Tibial artery (tissue), 4 donors: ENCODE measurements at regions not wholly inside any gene's neighbourhood (a gene's known extent, or its start where the extent isn't known, plus 50 kb on each side); places are given as distances from the start of the nearest gene placed in this dataset.

Experiments used
- DNase-seq, 2 donors: peaks; one replicate each; pipeline ENCODE4 v3.0.0-alpha.2; 2019
- H3K27ac ChIP-seq, 2 donors: fragments of 200-600 bp; sonication (generic) in 1 of 2; 1 replicate in 1 of 2; 2 replicates in 1 of 2; pipeline ENCODE4 v1.5.1; 2018 to 2019; ENCODE audit warnings: mild to moderate bottlenecking in 1 of 2
- H3K27me3 ChIP-seq, 2 donors: fragments of 200-600 bp; sonication (generic) in 1 of 2; one replicate each; pipeline versions ENCODE4 v1.5.1 to v1.6.0; 2016 to 2019
- H3K36me3 ChIP-seq, 3 donors: fragments of 200-600 bp; sonication (generic) in 2 of 3; one replicate each; pipeline ENCODE4 v1.5.1; 2016 to 2019; ENCODE audit warnings: mild to moderate bottlenecking in 2 of 3
- H3K4me1 ChIP-seq, 4 donors: fragments of 200-600 bp; sonication (generic) in 2 of 4; 1 replicate in 3 of 4; 2 replicates in 1 of 4; pipeline ENCODE4 v1.5.1; 2016 to 2019
- H3K4me3 ChIP-seq, 2 donors: fragments of 200-600 bp; sonication (generic) in 1 of 2; 1 replicate in 1 of 2; 2 replicates in 1 of 2; pipeline ENCODE4 v1.5.1; 2018 to 2019; ENCODE audit warnings: mild to moderate bottlenecking in 2 of 2
- H3K9me3 ChIP-seq, 3 donors: fragments of 200-600 bp; sonication (generic) in 1 of 3; one replicate each; pipeline ENCODE4 v1.5.1; 2016 to 2019
- intact Hi-C: fragments of 100-400 bp; cut with DNase I; formaldehyde crosslinking; loops from one replicate; pipeline ENCODE4 v1.15.0; 2023; ENCODE audit warnings: low total_unique reads
- TF ChIP-seq, protein P1 (sequence below), 2 experiments: fragments of 200-600 bp in 1 of 2; fragments of 450-650 bp in 1 of 2; IDR thresholded peaks; one replicate each; pipeline ENCODE4 v1.5.1; 2017 to 2019; ENCODE audit warnings: antibody characterized with exemption in 2 of 2, mild to moderate bottlenecking in 1 of 2, moderate library complexity in 1 of 2

DNA sequence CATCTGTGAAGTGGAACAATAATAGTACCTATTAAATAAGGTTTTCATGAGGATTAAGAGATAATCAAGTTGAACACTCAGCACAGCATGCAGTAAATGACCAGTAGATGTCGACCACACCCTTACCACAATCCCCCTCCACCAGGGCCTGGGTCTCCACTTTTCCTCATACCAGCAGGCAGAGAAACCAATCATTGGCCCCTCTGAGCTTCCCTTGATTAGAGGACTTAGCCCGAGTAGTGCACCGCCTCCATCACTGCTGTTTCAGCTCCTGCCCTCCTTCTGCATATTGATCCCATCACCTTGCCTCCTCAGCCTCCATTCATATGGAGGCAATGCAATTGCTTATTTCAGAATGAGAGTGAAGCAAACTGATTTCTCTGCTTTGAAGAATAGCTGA is 96.5 kb upstream of the CDH11 start:
- intact Hi-C loops, result no loop called here

DNA sequence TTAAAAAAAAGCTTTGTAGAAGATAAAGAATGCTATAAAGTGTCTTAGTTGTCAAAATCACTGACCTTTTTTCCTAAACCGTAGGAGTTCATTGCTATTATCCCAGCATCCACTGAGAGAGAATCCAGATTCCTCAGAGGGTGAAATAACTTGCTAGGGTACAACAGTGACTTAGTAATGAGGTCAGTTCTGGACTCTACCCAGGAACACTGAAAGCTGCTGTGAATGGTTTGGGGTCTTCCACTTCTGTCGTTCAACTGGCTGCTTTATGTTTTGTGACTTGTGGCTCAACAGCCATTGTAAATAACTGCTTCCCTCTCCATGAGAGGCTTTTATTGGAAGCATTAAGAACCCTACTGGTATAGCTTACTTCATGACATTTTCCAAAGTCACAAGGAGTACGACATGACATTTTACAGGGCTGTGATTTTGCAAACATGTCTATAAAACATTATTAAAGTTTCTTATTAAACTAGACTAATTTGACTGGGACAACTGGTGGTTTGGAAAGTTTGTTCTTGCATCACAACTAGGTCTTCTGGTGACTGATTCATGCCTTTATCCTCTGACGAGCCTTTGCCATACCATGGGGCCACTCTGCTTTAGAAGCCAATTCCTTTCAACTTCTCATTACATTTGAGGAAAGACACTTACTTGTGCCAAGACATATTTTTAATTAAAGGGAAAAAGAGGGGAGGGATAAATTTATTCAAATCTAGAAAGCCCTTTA is 92.2 kb upstream of the CDH11 start:
- Histone ChIP-seq H3K9me3 (no peaks in the 10 kb centered on the region), H3K4me1 (no peaks in the 10 kb centered on the region), H3K27ac (no peak overlapping the region), H3K27me3 (no peaks in the 10 kb centered on the region), H3K4me3 (no peak overlapping the region), H3K36me3 (no peaks in the 10 kb centered on the region)
- DNase-seq, result no peak
- TF ChIP-seq, protein P1, sequence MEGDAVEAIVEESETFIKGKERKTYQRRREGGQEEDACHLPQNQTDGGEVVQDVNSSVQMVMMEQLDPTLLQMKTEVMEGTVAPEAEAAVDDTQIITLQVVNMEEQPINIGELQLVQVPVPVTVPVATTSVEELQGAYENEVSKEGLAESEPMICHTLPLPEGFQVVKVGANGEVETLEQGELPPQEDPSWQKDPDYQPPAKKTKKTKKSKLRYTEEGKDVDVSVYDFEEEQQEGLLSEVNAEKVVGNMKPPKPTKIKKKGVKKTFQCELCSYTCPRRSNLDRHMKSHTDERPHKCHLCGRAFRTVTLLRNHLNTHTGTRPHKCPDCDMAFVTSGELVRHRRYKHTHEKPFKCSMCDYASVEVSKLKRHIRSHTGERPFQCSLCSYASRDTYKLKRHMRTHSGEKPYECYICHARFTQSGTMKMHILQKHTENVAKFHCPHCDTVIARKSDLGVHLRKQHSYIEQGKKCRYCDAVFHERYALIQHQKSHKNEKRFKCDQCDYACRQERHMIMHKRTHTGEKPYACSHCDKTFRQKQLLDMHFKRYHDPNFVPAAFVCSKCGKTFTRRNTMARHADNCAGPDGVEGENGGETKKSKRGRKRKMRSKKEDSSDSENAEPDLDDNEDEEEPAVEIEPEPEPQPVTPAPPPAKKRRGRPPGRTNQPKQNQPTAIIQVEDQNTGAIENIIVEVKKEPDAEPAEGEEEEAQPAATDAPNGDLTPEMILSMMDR (IDR thresholded peaks at IDR 0.05), result no peak
- intact Hi-C loops, result no loop called here

More for the DNA sequence above, 96.5 kb upstream of the CDH11 start:
- no peaks in the 10 kb centered on the region for H3K4me1 ChIP-seq
- no peak overlapping the region for H3K4me3 ChIP-seq
- DNase-seq, result no peak
- TF ChIP-seq, protein P1 (IDR thresholded peaks at IDR 0.05), result no peak
- H3K27ac ChIP-seq, result no peak overlapping the region
- no peaks in the 10 kb centered on the region for H3K9me3 ChIP-seq
- no peaks in the 10 kb centered on the region for H3K27me3 ChIP-seq
- H3K36me3 ChIP-seq, result no peaks in the 10 kb centered on the region

DNA sequence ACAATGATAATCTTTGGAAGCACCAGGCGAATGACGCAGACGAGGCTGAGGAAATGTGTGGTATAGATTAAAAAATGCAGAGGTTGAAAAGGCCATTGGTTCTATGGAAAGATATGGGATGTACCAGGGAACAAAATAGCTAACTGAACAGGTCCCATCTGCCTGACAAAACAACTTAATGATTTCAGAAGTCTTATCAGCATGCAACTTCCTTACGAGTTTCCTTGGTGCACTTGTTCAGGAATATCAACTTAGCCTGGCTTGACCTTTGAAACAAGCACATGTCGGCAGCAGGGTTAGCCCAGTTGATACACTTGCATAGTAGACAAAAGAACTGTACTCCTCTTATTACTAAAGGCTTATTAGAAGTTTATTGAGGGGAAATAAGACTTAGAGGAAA is 90.9 kb upstream of the CDH11 start:
- H3K4me1 ChIP-seq, result no peaks in the 10 kb centered on the region
- no peaks in the 10 kb centered on the region for H3K27me3 ChIP-seq
- TF ChIP-seq, protein P1 (IDR thresholded peaks at IDR 0.05), result no peak
- no peaks in the 10 kb centered on the region for H3K9me3 ChIP-seq
- no peak for DNase-seq
- H3K27ac ChIP-seq, result no peak overlapping the region
- intact Hi-C loops, result no loop called here
- no peak overlapping the region for H3K4me3 ChIP-seq
- H3K36me3 ChIP-seq, result no peaks in the 10 kb centered on the region

DNA sequence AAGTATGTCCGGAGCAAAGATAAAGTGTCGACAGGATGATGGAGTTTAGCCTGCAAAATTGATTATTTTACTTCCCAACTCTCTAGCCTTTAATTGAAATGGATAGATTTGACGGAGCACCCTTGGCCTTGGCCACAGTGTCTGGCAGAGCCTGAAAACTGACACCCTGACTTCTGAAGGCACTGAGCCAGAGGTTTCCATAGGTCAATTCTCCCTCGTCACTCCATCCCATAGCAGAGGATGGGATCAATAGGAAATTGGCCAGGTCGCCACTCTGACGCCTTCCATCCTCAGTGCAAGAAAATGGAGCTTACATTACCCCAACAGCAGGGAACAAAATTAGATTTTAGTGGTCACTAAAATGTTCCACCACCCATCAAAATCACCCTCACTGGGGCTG is 90.4 kb upstream of the CDH11 start:
- DNase-seq, result no peak
- intact Hi-C loops, result no loop called here
- Histone ChIP-seq H3K4me3 (no peak overlapping the region), H3K27ac (no peak overlapping the region), H3K9me3 (no peaks in the 10 kb centered on the region), H3K27me3 (no peaks in the 10 kb centered on the region), H3K4me1 (no peaks in the 10 kb centered on the region), H3K36me3 (no peaks in the 10 kb centered on the region)
- TF ChIP-seq, protein P1 (IDR thresholded peaks at IDR 0.05), result no peak

DNA sequence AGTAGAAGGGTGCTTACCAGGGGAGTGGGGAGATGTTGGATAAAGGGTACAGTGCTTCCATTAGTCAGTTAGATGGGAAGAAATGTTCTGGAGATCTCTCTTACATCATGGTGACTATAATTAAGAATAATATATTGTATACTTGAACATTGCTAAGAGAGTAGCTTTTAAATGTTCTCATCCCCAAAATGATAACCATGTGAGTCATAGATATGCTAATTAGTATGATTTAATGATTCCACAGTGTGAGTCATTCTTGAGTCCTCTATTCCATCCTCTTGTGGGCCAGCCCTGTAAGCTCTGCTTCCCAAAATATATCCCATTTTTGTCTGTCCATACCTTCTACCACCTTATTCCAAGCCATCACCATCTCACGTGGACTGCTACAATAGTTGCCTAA is 80.6 kb upstream of the CDH11 start:
- H3K4me3 ChIP-seq, result no peak overlapping the region
- no peaks in the 10 kb centered on the region for H3K27me3 ChIP-seq
- no peaks in the 10 kb centered on the region for H3K4me1 ChIP-seq
- TF ChIP-seq, protein P1 (IDR thresholded peaks at IDR 0.05), result no peak
- no peaks in the 10 kb centered on the region for H3K9me3 ChIP-seq
- H3K36me3 ChIP-seq, result no peaks in the 10 kb centered on the region
- H3K27ac ChIP-seq, result no peak overlapping the region
- intact Hi-C loops, result no loop called here
- DNase-seq, result no peak

DNA sequence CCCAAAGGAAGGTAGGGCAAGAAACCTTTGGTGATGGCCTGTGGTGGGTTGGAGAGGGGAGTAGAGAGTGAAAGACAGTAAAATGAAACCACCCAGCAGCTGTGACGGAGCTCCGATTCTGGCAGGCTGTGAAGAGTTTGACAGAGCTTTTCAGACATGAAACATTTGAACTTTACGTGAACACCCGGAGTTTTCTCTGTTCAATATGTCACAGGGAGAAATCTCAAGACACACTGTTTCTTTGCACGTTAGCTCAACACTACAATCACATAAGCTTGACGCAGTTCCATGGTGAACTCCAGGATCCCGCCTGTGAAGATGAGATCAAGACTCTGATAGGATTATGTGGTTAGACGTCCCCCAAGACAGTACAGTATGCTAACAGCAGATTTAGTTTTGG is 79.6 kb upstream of the CDH11 start:
- Histone ChIP-seq H3K4me3 (no peak overlapping the region), H3K27ac (no peak overlapping the region), H3K36me3 (no peaks in the 10 kb centered on the region), H3K27me3 (no peaks in the 10 kb centered on the region), H3K4me1 (peaks cover 0 to 5% (median 0%) of the 10 kb centered on the region in 4 donors), H3K9me3 (no peaks in the 10 kb centered on the region)
- TF ChIP-seq, protein P1 (IDR thresholded peaks at IDR 0.05), result no peak
- intact Hi-C loops, result no loop called here
- DNase-seq, result no peak
